HG03139 (cell line): ENCODE measurements at regions not wholly inside any gene's neighbourhood (a gene's known extent, or its start where the extent isn't known, plus 50 kb on each side); places are given as distances from the start of the nearest gene placed in this dataset.

Experiments used
- ATAC-seq: cut with Tn5 transposase; IDR thresholded peaks from one replicate; pipeline ENCODE4 v1.9.1; 2021; ENCODE audit not compliant: unreplicated experiment

- ATAC-seq: no peak
These were observed 639.9 kb downstream of the SPOCK3 start for GRCh38 chr4:166594326-166594946.

- ATAC-seq: no peak
These were observed 634.0 kb downstream of the SPOCK3 start for GRCh38 chr4:166600264-166600663.

- ATAC-seq: no peak
These were observed 632.2 kb downstream of the SPOCK3 start for GRCh38 chr4:166602068-166602467.

GRCh38 chr4:166622425-166622977, 611.8 kb downstream of the SPOCK3 start:
- ATAC-seq: no peak

GRCh38 chr4:166625018-166625637, 609.2 kb downstream of the SPOCK3 start:
- ATAC-seq: no peak

- no peak for ATAC-seq
These were observed 605.8 kb downstream of the SPOCK3 start for GRCh38 chr4:166628454-166628853.

GRCh38 chr4:166635367-166635766, 598.9 kb downstream of the SPOCK3 start:
- ATAC-seq: no peak

GRCh38 chr4:166637816-166638215, 596.5 kb downstream of the SPOCK3 start:
- ATAC-seq: no peak

GRCh38 chr4:166655231-166655630, 579.1 kb downstream of the SPOCK3 start:
- ATAC-seq: no peak

GRCh38 chr4:166655705-166656104, 578.6 kb downstream of the SPOCK3 start:
- ATAC-seq: no peak

- no peak for ATAC-seq
These were observed 577.0 kb downstream of the SPOCK3 start for GRCh38 chr4:166657261-166657660.

- ATAC-seq: no peak
These were observed 575.7 kb downstream of the SPOCK3 start for GRCh38 chr4:166658585-166658984.

GRCh38 chr4:166662266-166662843, 571.9 kb downstream of the SPOCK3 start:
- ATAC-seq: peak; percentile 91

- ATAC-seq: no peak
These were observed 564.0 kb downstream of the SPOCK3 start for GRCh38 chr4:166670341-166670740.

GRCh38 chr4:166673911-166674310, 560.4 kb downstream of the SPOCK3 start:
- ATAC-seq: no peak

- no peak for ATAC-seq
These were observed 558.9 kb downstream of the SPOCK3 start for GRCh38 chr4:166675411-166675810.

- ATAC-seq: no peak
These were observed 553.5 kb downstream of the SPOCK3 start for GRCh38 chr4:166680796-166681195.

- no peak for ATAC-seq
These were observed 552.1 kb downstream of the SPOCK3 start for GRCh38 chr4:166682200-166682599.
